ENCODE measurements at regions not wholly inside any gene's neighbourhood (a gene's known extent, or its start where the extent isn't known, plus 50 kb on each side); places are given as distances from the start of the nearest gene placed in this dataset.

DNA sequence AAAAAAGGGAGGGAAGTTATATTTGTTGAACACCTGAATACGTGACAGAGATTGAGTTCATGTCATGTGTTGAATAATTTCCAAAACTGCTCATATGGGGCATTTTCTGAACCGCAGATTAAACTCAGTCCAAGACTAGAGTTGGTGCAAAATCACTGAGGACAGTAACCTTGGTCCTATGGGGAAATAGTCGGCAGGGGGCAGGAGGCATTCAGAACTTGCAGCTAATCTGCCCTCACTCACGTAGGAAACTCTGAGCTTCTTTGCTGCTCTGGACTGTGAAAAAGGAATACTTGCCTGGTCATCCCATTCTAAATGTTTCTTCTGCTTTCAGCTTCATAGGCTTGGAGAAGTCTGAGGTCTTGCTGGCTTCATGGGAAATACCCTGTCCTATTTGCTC lies 228.3 kb upstream of the ZP4 start:
- H3K4me3 ChIP-seq (ENCODE audit: low read depth, low read length): no peak overlapping the region
- DNase-seq (ENCODE audit: low read depth, low spot score): no peak
- no peaks in the 10 kb centered on the region for H3K27me3 ChIP-seq (ENCODE audit: control insufficient read depth, insufficient read depth, low read length)
- H3K9me3 ChIP-seq (ENCODE audit: control insufficient read depth, insufficient read depth, low read length): peaks cover 13% of the 10 kb centered on the region
- CTCF ChIA-PET: no interaction called here
- POLR2A ChIA-PET: no interaction called here
- no peak overlapping the region for H3K27ac ChIP-seq (ENCODE audit: low read depth, low read length)
- no peak for TF ChIP-seq CTCF (IDR thresholded peaks at IDR 0.05; ENCODE audit: low read depth, low read length)

DNA sequence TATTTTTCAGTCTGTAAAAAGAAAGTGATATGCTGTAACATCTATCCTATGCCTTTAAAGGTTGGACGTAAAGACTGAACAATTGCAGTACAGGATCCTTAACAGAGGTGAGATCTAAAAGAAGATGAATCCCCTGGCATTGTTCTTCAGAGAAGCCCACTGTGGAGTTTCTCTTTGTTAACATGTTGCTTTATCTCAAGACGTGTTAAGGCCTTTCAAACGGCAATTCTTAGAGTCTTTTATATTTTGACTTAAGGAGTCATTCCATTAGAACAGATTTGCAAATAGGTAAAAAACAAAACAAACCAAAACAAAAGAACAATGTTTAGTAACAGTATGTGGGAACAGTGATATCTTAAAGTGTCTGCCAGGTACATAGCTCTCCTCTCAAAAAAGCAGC lies 225.1 kb upstream of the ZP4 start:
- H3K27ac ChIP-seq (ENCODE audit: low read depth, low read length): no peak overlapping the region
- no peak for TF ChIP-seq CTCF (IDR thresholded peaks at IDR 0.05; ENCODE audit: low read depth, low read length)
- no peak overlapping the region for H3K4me3 ChIP-seq (ENCODE audit: low read depth, low read length)
- ChIA-PET CTCF (no interaction called here), POLR2A (no interaction called here)
- H3K27me3 ChIP-seq (ENCODE audit: control insufficient read depth, insufficient read depth, low read length): no peaks in the 10 kb centered on the region
- peaks cover 13% of the 10 kb centered on the region for H3K9me3 ChIP-seq (ENCODE audit: control insufficient read depth, insufficient read depth, low read length)
- DNase-seq (ENCODE audit: low read depth, low spot score): no peak

- CTCF ChIA-PET: no interaction called here
- POLR2A ChIA-PET: no interaction called here
- DNase-seq (ENCODE audit: low read depth, low spot score): no peak
- no peak overlapping the region for H3K4me3 ChIP-seq (ENCODE audit: low read depth, low read length)
- H3K9me3 ChIP-seq (ENCODE audit: control insufficient read depth, insufficient read depth, low read length): peaks cover 19% of the 10 kb centered on the region
- H3K27me3 ChIP-seq (ENCODE audit: control insufficient read depth, insufficient read depth, low read length): no peaks in the 10 kb centered on the region
- H3K27ac ChIP-seq (ENCODE audit: low read depth, low read length): no peak overlapping the region
- no peak for TF ChIP-seq CTCF (IDR thresholded peaks at IDR 0.05; ENCODE audit: low read depth, low read length)
These were observed 222.4 kb upstream of the ZP4 start for GRCh38 chr1:238112952-238113621.

DNA sequence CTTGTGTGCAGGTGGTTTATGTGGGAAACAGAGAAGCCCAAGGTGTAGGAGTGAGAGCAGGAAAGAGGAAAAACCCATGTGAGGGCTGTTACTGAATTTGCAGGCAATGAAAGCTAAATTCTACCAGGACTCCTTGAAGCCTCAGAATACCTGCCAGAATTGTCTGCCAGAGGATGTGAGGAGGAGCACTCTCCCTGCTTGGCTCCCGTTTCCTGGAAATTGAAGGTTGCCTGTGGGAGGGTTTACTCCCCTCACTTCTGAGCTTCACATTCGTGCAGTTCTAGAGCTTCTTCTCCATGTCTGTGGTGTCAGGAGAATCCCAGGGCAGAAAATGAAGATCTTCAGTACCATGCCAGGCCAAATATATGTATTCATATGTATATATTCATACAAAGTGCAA lies 220.8 kb upstream of the ZP4 start:
- no peak for TF ChIP-seq CTCF (IDR thresholded peaks at IDR 0.05; ENCODE audit: low read depth, low read length)
- Histone ChIP-seq H3K9me3 (ENCODE audit: control insufficient read depth, insufficient read depth, low read length) (peaks cover 14% of the 10 kb centered on the region), H3K27me3 (ENCODE audit: control insufficient read depth, insufficient read depth, low read length) (no peaks in the 10 kb centered on the region), H3K4me3 (ENCODE audit: low read depth, low read length) (no peak overlapping the region), H3K27ac (ENCODE audit: low read depth, low read length) (no peak overlapping the region)
- ChIA-PET CTCF (no interaction called here), POLR2A (no interaction called here)
- no peak for DNase-seq (ENCODE audit: low read depth, low spot score)

- ChIA-PET POLR2A (no interaction called here), CTCF (no interaction called here)
- H3K4me3 ChIP-seq (ENCODE audit: low read depth, low read length): no peak overlapping the region
- no peak for DNase-seq (ENCODE audit: low read depth, low spot score)
- TF ChIP-seq CTCF (IDR thresholded peaks at IDR 0.05; ENCODE audit: low read depth, low read length): no peak
- peaks cover 14% of the 10 kb centered on the region for H3K9me3 ChIP-seq (ENCODE audit: control insufficient read depth, insufficient read depth, low read length)
- no peak overlapping the region for H3K27ac ChIP-seq (ENCODE audit: low read depth, low read length)
- no peaks in the 10 kb centered on the region for H3K27me3 ChIP-seq (ENCODE audit: control insufficient read depth, insufficient read depth, low read length)
These were observed 220.4 kb upstream of the ZP4 start for GRCh38 chr1:238111081-238111480.
